HG03039 (cell line): ENCODE measurements at regions not wholly inside any gene's neighbourhood (a gene's known extent, or its start where the extent isn't known, plus 50 kb on each side); places are given as distances from the start of the nearest gene placed in this dataset.

ENCODE experiments used
- ATAC-seq: cut with Tn5 transposase; IDR thresholded peaks from one replicate; pipeline ENCODE4 v1.9.1; 2021; ENCODE audit warnings: mild to moderate bottlenecking, moderate library complexity; ENCODE audit not compliant: unreplicated experiment

DNA sequence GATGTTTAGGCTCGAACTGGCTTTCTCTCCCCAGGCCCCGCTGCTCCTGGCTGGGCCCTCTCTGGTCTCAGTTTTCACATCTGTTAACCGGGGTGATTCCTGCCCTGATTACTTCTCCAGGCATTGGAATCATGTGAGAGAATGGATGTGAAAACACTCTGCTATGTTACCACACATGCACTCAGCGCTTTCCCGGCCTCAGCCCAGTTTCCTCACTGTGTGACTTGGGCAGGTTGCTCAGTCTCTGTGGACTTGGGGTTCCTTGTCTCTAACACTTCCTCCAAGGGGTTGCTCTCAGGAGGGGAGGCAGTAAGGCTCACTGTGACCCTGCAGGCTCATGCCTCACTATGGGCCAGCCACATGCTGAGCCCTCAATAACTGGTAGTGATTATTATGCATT, 230.4 kb upstream of the HS6ST1 start:
- no peak for ATAC-seq

DNA sequence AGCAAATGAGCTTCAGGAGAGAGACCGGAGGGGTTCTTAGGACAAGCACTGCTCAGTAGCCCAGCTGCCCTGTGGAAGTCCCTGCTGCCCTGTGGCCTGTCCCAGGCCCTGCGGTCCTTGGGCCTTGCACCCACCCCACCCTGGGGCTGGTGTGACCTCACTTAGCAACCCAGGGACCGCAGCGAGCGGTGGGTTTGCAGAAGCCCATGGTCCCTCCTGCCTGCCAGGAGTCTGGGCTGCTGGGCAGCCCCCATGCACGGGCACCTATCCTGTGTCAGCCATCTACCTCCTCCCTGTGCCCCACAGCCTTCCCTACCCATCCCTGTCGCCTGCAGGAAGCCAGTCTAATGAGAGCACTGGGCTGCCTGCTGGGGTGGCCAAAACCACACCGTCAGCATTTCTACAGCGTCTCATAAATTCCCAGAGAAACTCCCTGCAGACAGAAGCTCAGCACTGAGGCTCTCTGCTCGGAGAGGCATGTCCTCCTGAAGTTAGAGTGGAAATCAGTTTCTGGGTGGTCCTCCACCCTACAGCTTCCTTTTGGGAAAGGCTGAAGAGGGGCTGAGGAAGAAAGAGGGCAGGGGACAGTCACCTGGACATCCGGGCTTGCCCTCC, 231.1 kb upstream of the HS6ST1 start:
- no peak for ATAC-seq

GRCh38 chr2:128550389-128550788, 231.7 kb upstream of the HS6ST1 start:
- no peak for ATAC-seq

DNA sequence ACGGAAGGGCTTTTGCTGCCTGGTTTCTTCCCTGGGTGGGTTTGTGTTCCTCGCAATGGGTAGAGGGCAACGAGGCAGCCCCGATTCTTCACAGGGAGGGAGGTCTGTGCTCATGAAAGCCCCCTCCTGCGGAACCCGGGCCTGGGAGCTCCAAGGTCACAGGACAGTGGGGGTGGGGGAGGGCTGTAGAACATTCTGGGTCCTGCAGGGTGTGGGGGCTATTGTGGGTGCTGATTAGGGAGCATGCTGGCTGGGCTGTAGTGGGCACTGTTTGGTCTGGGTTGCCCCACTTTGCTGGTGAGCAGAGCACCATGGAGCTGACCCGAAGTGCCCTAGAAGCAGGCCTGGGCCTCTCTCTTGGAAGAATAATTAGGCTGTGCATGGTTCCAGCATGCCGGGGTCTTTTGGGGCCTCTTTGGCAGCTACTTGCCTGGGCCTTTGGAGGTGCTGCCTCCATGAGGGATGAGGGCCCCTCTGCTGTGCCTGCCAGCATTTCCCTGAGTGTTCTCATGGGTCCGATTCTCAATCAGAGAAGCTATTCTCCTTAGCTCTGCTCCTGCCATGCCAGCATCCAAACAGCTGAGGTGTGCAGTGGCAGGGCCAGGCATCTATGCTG, 232.2 kb upstream of the HS6ST1 start:
- no peak for ATAC-seq

DNA sequence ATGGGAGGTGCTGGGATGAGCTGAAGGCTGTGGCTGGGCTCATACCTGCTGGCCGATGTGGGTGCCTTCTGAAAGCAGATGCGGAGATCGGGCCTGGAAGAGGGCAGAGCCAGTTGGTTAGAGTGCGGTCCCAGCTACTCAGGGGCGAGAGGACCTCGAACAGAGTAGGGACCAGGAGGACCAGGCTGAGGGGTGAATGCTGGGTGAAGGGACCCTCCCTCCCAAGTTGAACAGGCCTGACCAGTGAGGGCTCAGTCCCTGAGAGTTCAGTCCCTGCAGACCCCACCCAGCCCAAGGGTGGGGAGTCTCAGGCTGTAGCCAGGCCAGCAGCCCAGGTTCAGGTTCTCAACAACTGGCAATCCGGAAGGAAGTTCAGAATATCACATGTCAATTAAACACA, 232.8 kb upstream of the HS6ST1 start:
- ATAC-seq, result no peak

GRCh38 chr2:128552141-128552805, 233.6 kb upstream of the HS6ST1 start:
- ATAC-seq, result no peak

DNA sequence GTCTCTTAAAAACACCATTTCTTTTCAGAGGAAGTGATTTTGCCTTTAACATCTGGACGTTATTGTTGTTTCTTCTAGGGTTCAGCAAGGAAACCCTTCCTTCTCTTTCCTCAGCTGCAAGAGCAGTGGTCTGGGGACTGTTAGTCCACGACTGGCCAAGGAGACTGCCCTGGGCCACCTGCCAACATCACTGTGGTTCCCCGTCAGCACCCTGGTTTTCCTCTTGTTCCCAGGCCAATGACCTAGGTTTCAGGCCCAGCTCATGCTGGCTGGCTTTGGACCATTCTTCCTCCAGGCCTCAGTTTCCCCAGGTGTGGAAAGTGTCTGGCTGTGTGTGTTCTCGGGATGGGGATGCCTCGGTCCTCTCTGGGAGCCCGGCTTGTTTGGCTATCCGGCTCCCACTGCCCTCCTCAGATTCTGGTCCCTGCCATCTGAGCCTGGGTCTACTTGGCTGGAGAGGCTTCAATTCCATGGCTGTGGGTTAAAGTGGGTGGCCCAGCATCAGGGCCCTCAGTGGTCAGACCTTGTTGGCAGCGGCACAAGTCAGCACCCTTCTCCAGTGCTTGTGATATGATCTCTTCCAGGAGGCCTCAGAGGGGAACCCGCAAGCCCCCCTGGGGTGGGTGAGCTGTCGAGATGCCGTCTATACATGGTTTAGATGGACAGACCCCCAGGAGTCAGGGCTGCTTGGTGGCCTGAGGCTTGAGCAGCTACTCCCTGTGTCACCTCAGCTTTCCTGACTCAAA, 234.3 kb upstream of the HS6ST1 start:
- ATAC-seq, result no peak

DNA sequence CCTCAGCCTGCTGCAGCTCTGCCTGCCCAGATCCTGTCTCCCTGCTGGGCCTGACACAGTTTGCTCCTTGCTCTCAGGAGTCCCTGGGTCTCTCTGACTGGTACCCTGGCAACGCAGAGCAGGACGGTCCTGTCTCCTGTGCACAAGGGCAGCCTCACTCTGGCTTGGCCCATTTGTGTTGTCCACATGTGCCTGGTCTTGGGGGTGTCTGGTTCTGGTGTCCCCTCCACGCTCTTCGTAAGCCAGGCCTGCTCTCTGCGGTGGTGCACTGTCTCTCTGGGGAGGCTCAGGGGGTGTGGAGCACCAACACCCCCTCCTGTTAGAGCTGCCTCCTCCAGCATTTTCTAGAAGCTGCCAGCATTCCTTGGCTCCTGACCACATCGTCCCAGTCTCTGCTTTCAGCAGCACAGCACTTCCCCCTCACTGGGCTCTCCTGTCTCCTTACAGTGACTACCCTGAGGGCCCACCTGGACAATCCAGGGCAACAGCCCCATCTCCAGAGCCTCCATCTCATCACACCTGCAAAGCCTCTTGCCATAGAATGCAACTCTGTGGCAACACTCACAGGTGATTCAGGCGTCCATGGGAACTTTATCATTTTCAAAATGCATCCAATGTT, 235.6 kb upstream of the HS6ST1 start:
- no peak for ATAC-seq

DNA sequence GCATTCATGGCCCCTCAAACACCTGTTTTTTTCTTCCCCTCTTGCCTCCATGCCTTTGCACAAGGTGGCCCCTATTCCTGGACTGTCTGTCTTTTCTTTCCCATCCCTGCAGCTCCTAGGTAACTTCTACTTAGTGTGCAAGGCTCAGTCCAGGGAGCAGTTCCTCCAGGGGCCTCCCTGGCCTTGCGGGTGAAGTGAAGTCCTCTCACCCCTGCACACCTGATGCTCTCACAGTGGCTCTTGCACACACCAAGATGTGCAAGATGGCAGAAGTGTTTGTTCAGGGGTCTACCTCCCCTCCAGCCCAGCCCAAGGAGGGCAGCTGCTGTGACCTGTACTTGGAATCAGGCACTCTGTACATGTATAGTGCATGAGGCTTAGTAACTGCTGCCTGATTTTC, 236.8 kb upstream of the HS6ST1 start:
- ATAC-seq, result no peak

GRCh38 chr2:128556089-128556488, 237.4 kb upstream of the HS6ST1 start:
- ATAC-seq, result no peak

DNA sequence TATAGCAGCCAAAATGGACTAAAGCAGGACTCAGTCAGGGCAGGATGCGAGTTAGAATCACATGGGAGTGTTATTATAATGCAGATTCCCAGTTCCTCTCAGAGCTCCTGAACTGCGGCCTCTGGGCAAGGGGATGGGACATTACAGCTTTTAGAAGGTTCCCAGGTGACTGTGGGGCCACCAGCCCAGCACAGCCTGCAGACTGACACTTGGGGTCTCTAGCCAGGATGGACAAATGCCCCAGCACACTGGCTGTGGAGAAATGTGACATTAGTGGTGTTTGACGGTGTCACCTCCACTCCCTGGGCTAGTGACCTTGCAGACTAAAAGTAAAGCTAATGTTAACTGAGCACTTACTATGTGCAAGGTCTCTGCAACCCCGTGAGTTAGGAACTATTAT, 238.0 kb upstream of the HS6ST1 start:
- no peak for ATAC-seq

DNA sequence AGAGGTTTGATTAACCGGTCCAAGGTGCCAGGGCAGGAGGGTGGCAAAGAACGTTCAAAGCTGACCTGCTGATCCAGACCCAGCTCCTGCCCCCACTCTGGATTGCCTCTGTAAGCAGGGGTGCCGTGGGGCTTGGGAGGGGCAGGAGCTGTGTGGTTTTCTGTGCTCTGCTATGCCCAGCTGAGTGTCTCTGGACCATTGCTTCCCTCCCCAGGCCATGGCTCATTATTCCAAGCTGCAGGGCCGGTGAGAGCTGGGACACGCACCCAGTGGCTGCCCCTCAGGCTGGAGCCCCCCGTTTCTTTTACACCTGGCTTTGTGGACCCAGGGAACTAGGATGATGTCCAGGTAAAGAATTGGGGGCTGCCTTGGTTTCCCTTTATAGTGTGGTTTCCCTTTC, 238.4 kb upstream of the HS6ST1 start:
- ATAC-seq, result no peak

- ATAC-seq, result no peak
Measured at GRCh38 chr2:128557831-128558241, 239.2 kb upstream of the HS6ST1 start.

DNA sequence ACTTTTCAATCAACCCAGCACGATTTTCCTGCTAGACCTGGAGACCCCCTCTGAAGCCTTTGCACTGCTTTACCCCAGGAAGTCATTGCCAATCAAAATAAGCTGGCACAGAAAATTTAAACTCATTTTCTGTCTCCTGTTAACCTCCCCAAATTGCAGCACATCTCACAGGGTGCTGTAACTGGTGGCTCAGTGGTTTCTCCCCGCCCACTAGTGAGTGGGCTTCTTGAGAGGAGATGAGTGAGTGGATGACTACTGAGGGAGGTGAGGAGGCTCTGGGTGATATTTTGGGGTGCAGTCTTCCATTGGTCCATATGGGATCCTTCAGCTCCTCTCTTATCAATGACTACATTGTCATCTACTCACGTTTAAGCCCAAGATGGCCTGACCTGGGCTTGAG, 239.8 kb upstream of the HS6ST1 start:
- ATAC-seq, result no peak

DNA sequence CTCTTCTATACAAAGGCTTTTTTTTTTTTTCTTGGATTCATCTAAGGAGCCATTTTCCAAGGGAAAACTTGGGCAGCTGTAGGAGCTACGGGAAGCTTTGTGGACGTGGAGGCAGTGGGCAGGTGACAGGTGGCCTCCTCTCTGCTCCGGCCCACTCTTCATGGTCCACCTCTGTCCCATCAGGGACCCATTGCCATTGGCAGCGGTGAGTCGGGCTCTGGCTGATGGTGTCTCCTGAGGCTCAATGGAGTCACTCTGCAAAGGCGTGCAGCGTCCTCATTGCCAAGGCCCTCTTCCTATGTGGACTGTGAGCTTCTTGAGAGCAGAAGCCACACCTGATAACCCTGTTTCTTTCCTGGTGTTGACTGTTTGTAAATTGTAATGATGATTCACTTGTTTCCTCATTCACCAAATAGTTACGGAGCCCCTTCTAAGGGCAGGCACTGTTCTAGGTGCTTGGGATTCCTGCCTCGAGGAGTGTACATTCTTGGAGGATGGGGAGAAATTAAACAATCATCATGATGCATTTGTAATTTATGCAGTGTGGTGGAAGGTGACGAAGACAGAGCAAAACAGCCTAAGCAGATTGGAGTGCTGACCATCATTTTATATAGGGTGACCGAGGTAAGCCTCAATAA, 240.3 kb upstream of the HS6ST1 start:
- no peak for ATAC-seq

GRCh38 chr2:128559533-128560515, 241.2 kb upstream of the HS6ST1 start:
- no peak for ATAC-seq

GRCh38 chr2:128560718-128561117, 242.1 kb upstream of the HS6ST1 start:
- no peak for ATAC-seq

DNA sequence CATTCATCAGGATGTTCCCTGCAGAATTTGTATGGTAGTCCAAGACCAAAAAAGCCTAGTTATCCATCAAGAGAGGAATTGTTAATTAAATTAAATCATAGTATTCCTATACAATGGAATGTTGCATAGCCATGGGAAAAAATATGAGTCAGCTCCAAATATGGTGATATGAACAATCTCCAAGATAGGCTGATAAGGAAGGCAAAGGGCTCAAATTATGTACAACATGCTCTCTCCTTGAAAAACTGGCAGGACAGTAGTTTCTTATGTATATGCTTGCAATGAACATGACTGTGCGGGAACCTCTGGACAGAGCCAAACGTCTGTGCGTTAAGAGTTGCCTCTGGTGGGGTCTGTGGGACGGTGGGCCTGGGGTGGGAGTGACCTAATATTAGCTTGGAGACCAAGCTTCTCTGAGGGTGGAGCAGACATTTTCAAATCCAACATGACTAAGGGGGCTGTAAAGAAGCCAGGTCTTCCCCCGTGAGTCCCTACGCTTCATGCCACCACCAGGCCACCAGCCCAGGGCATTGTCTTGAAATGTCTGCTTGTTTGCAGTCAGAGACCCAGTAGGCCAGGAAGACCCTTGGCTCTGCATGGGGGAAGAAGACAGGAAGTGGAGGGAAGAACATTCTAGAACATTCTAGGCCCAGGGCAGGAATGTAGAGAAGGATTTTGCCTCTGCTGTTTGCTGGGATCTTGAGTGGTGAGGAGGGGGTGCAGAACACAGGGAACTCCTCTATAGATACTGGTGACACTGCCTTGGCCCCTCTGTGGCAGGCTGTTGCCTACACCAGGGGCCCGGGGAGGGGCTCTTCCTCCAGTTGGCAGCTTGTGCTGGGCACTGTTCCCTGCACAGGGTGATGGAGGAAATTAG, 244.0 kb upstream of the HS6ST1 start:
- no peak for ATAC-seq

DNA sequence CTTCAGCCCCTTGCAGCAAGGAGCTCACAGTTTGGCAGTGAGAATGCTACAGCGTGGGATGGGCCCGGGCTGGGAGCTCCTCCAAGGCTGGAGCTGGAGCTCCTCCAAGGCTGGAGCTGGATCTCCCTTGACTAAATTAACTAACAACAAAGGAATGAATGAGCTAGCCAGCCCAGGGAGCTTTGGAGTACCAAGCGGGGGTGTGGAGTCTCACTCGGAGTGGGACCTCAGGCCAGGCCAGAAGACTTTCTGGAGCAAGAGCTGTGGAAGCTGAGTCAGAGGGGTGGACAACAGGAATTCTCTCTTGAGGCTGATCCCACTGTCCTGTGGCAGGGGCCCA, 244.7 kb upstream of the HS6ST1 start:
- no peak for ATAC-seq
